HG02623 (cell line): ENCODE measurements at regions not wholly inside any gene's neighbourhood (a gene's known extent, or its start where the extent isn't known, plus 50 kb on each side); places are given as distances from the start of the nearest gene placed in this dataset.

Source experiments
- ATAC-seq: cut with Tn5 transposase; IDR thresholded peaks from one replicate; pipeline ENCODE4 v1.9.1; 2021; ENCODE audit warnings: moderate library complexity; ENCODE audit not compliant: unreplicated experiment

GRCh38 chr14:101380940-101381339 lies 180.4 kb upstream of the DIO3 start:
- ATAC-seq, result no peak

- no peak for ATAC-seq
These were observed 177.5 kb upstream of the DIO3 start for GRCh38 chr14:101383737-101384338.

GRCh38 chr14:101394374-101394773 lies 166.9 kb upstream of the DIO3 start:
- ATAC-seq, result no peak

- ATAC-seq, result no peak
These were observed 165.5 kb upstream of the DIO3 start for GRCh38 chr14:101395779-101396178.

- ATAC-seq, result no peak
These were observed 164.1 kb upstream of the DIO3 start for GRCh38 chr14:101397206-101397605.

GRCh38 chr14:101398011-101398410 lies 163.3 kb upstream of the DIO3 start:
- ATAC-seq, result no peak

- no peak for ATAC-seq
These were observed 161.4 kb upstream of the DIO3 start for GRCh38 chr14:101399737-101400517.

GRCh38 chr14:101400830-101401229 lies 160.5 kb upstream of the DIO3 start:
- no peak for ATAC-seq

- no peak for ATAC-seq
These were observed 158.2 kb upstream of the DIO3 start for GRCh38 chr14:101402936-101403660.

- no peak for ATAC-seq
These were observed 156.7 kb upstream of the DIO3 start for GRCh38 chr14:101404426-101405170.

- ATAC-seq, result no peak
These were observed 156.0 kb upstream of the DIO3 start for GRCh38 chr14:101405171-101405883.

GRCh38 chr14:101406921-101407320 lies 154.4 kb upstream of the DIO3 start:
- no peak for ATAC-seq

- no peak for ATAC-seq
These were observed 154.0 kb upstream of the DIO3 start for GRCh38 chr14:101407328-101407727.

- no peak for ATAC-seq
These were observed 153.0 kb upstream of the DIO3 start for GRCh38 chr14:101408077-101408831.

- ATAC-seq, result no peak
These were observed 152.2 kb upstream of the DIO3 start for GRCh38 chr14:101409006-101409543.

- ATAC-seq, result no peak
These were observed 151.2 kb upstream of the DIO3 start for GRCh38 chr14:101410126-101410525.

GRCh38 chr14:101411151-101411550 lies 150.1 kb upstream of the DIO3 start:
- ATAC-seq, result no peak

GRCh38 chr14:101411779-101412178 lies 149.5 kb upstream of the DIO3 start:
- ATAC-seq, result no peak

- no peak for ATAC-seq
These were observed 148.6 kb upstream of the DIO3 start for GRCh38 chr14:101412739-101413138.

GRCh38 chr14:101417434-101417833 lies 143.9 kb upstream of the DIO3 start:
- no peak for ATAC-seq
